ENCODE measurements at regions not wholly inside any gene's neighbourhood (a gene's known extent, or its start where the extent isn't known, plus 50 kb on each side); places are given as distances from the start of the nearest gene placed in this dataset.

DNA sequence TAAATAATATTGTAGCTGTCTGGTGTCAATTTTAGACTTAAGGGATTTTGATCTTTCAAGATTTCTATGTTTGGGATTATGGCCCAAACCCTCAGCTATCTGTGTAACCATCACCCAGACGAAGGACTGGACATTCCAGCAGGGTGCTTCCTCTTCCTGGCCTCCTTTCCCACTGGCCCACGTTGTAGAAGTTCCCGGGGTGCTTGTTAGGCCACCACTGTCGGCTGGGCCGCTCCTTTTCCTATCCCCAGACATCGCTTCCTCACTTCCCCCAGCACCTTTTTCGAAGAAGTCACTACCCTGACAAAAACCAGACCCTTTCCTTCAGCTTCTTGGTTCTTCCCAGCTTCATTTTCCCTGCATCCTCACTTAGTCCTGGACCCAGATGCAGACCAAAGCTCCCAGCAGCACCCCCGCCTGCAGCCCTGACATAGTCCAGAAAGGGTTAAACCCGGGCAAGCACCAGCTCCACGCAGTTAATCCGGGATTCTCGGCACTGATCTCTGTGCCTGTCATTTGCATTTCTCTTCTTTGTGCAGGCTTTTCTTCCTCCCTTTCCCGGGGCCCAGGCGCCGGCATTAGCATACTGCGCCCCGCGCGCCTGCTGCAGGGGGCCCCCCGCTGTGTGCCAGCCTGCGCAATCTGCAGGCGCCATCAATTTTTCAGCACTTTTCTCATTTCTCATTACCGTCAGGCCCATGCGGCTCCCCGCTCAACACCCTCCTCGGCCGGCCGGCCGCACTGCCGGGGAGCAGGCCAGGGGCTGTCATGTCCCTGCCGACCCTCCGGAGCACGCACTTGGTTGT, 90.6 kb downstream of the ZNF621 start:
- H3K4me3 ChIP-seq (ENCODE audit: low read depth, low read length): no peak overlapping the region
- H3K79me1 ChIP-seq (ENCODE audit: low read length): no peaks in the 10 kb centered on the region
- no peak overlapping the region for H3K23ac ChIP-seq (ENCODE audit: low read length)
- H2BK120ac ChIP-seq (ENCODE audit: insufficient read depth, low read length, poor library complexity): no peak overlapping the region
- peak overlapping the region; percentile 63 for H3K4me2 ChIP-seq (ENCODE audit: low read length)
- H3K4me1 ChIP-seq (ENCODE audit: control insufficient read depth in 1 of 2, insufficient read depth in 2 of 2, low read length in 2 of 2): peaks cover 7 to 13% of the 10 kb centered on the region in 2 experiments
- no peak overlapping the region for H4K8ac ChIP-seq (ENCODE audit: low read depth, low read length)
- H3K79me2 ChIP-seq (ENCODE audit: control insufficient read depth, insufficient read depth, low read length, poor library complexity): no peaks in the 10 kb centered on the region
- H4K12ac ChIP-seq (ENCODE audit: low read depth, low read length): no peak overlapping the region
- no peak overlapping the region for H3K18ac ChIP-seq (ENCODE audit: low read length)
- no peak overlapping the region for H3K27ac ChIP-seq (ENCODE audit: low read depth, low read length)
- no CpG with 5 or more reads among the region's 33 CpGs for WGBS (ENCODE audit: extremely low coverage, insufficient coverage, insufficient read length)
- H2BK12ac ChIP-seq (ENCODE audit: low read length): no peak overlapping the region
- no peak overlapping the region for H2BK5ac ChIP-seq (ENCODE audit: low read depth, low read length, poor library complexity)
- no peaks in the 10 kb centered on the region for H3K36me3 ChIP-seq (ENCODE audit: control insufficient read depth in 1 of 2, insufficient read depth in 2 of 2, low read length in 2 of 2)
- H3K9me3 ChIP-seq (ENCODE audit: insufficient read depth, low read depth, low read length): no peaks in the 10 kb centered on the region
- no peak overlapping the region for H3K14ac ChIP-seq (ENCODE audit: low read length)
- H4K91ac ChIP-seq (ENCODE audit: low read depth, low read length): no peak overlapping the region
- no peak overlapping the region for H3K9ac ChIP-seq (ENCODE audit: low read length)
- H2AK5ac ChIP-seq (ENCODE audit: low read length): no peak overlapping the region
- no peak for DNase-seq
- no peak overlapping the region for H2AFZ ChIP-seq (ENCODE audit: insufficient read depth, low read length, poor library complexity)
- no peaks in the 10 kb centered on the region for H3K27me3 ChIP-seq (ENCODE audit: insufficient read depth, low read length)
- H3K4ac ChIP-seq (ENCODE audit: low read depth, low read length): no peak overlapping the region

DNA sequence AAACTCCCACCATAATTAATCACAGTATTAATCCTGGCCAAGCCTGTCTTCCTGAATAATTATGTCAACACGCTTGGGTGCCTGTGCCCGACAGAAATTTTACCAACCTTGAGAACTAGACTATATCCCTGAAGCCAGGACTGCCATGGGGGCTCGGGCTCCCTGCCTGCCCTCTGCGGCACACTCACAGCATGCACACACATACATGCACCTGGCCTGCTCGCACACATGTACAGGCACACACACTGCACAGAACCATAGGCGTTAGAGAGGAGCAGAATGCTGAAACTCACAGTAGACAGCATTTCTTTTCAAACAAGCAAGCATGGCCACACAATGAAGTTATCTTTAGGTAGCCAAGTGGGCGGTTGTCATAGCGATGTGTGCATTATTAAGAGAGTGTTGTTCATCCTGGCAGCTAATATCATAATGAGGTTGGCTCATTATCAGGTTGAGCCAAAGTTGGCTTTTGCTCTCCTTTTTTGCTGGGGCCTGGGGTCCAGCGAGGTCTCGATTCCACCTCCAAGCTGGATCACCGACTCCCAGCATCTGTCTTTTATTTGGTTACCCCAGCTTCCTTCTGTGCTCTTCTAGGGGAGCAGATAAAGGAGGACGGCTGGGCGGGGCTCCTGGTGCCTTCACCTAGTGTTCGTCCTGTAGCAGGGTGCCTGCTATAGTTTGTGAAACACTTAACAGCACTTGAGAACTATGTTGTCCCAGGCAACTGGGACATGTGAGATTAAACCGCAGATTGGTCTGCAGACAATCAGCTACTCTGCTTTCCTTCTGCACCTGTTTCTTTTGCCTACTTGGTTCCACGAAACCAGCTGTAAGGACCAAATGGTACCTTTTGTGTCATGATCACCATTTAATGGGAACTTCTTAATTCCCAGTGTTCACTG, 91.4 kb downstream of the ZNF621 start:
- Histone ChIP-seq H3K4me2 (ENCODE audit: low read length) (peak overlapping the region; percentile 63), H3K79me2 (ENCODE audit: control insufficient read depth, insufficient read depth, low read length, poor library complexity) (no peaks in the 10 kb centered on the region), H3K4me1 (ENCODE audit: control insufficient read depth in 1 of 2, insufficient read depth in 2 of 2, low read length in 2 of 2) (peaks cover 7 to 13% of the 10 kb centered on the region in 2 experiments), H2AK5ac (ENCODE audit: low read length) (no peak overlapping the region), H3K36me3 (ENCODE audit: control insufficient read depth in 1 of 2, insufficient read depth in 2 of 2, low read length in 2 of 2) (no peaks in the 10 kb centered on the region), H2AFZ (ENCODE audit: insufficient read depth, low read length, poor library complexity) (no peak overlapping the region), H3K9ac (ENCODE audit: low read length) (peak overlapping the region; percentile 4), H4K12ac (ENCODE audit: low read depth, low read length) (no peak overlapping the region), H4K91ac (ENCODE audit: low read depth, low read length) (no peak overlapping the region), H3K4ac (ENCODE audit: low read depth, low read length) (no peak overlapping the region), H3K14ac (ENCODE audit: low read length) (no peak overlapping the region), H3K79me1 (ENCODE audit: low read length) (no peaks in the 10 kb centered on the region), H3K27me3 (ENCODE audit: insufficient read depth, low read length) (no peaks in the 10 kb centered on the region), H3K23ac (ENCODE audit: low read length) (no peak overlapping the region), H3K27ac (ENCODE audit: low read depth, low read length) (no peak overlapping the region), H2BK5ac (ENCODE audit: low read depth, low read length, poor library complexity) (no peak overlapping the region), H2BK12ac (ENCODE audit: low read length) (no peak overlapping the region), H4K8ac (ENCODE audit: low read depth, low read length) (no peak overlapping the region), H2BK120ac (ENCODE audit: insufficient read depth, low read length, poor library complexity) (no peak overlapping the region), H3K18ac (ENCODE audit: low read length) (no peak overlapping the region), H3K9me3 (ENCODE audit: insufficient read depth, low read depth, low read length) (no peaks in the 10 kb centered on the region), H3K4me3 (ENCODE audit: low read depth, low read length) (no peak overlapping the region)
- no CpG with 5 or more reads among the region's 16 CpGs for WGBS (ENCODE audit: extremely low coverage, insufficient coverage, insufficient read length)
- DNase-seq: no peak

- no CpG with 5 or more reads among the region's 3 CpGs for WGBS (ENCODE audit: extremely low coverage, insufficient coverage, insufficient read length)
- no peaks in the 10 kb centered on the region for H3K79me1 ChIP-seq (ENCODE audit: low read length)
- H2BK12ac ChIP-seq (ENCODE audit: low read length): no peak overlapping the region
- no peak overlapping the region for H4K91ac ChIP-seq (ENCODE audit: low read depth, low read length)
- H3K9ac ChIP-seq (ENCODE audit: low read length): no peak overlapping the region
- no peak overlapping the region for H2BK5ac ChIP-seq (ENCODE audit: low read depth, low read length, poor library complexity)
- no peak overlapping the region for H4K8ac ChIP-seq (ENCODE audit: low read depth, low read length)
- H3K18ac ChIP-seq (ENCODE audit: low read length): no peak overlapping the region
- no peak overlapping the region for H3K14ac ChIP-seq (ENCODE audit: low read length)
- H3K23ac ChIP-seq (ENCODE audit: low read length): no peak overlapping the region
- no peak overlapping the region for H2AK5ac ChIP-seq (ENCODE audit: low read length)
- H3K4me3 ChIP-seq (ENCODE audit: low read depth, low read length): no peak overlapping the region
- H3K4ac ChIP-seq (ENCODE audit: low read depth, low read length): no peak overlapping the region
- no peaks in the 10 kb centered on the region for H3K36me3 ChIP-seq (ENCODE audit: control insufficient read depth in 1 of 2, insufficient read depth in 2 of 2, low read length in 2 of 2)
- no peak overlapping the region for H2AFZ ChIP-seq (ENCODE audit: insufficient read depth, low read length, poor library complexity)
- no peak overlapping the region for H2BK120ac ChIP-seq (ENCODE audit: insufficient read depth, low read length, poor library complexity)
- H3K4me1 ChIP-seq (ENCODE audit: control insufficient read depth in 1 of 2, insufficient read depth in 2 of 2, low read length in 2 of 2): peaks cover 7 to 13% of the 10 kb centered on the region in 2 experiments
- H3K79me2 ChIP-seq (ENCODE audit: control insufficient read depth, insufficient read depth, low read length, poor library complexity): no peaks in the 10 kb centered on the region
- no peak overlapping the region for H3K27ac ChIP-seq (ENCODE audit: low read depth, low read length)
- no peak overlapping the region for H4K12ac ChIP-seq (ENCODE audit: low read depth, low read length)
- no peaks in the 10 kb centered on the region for H3K9me3 ChIP-seq (ENCODE audit: insufficient read depth, low read depth, low read length)
- H3K27me3 ChIP-seq (ENCODE audit: insufficient read depth, low read length): no peaks in the 10 kb centered on the region
- H3K4me2 ChIP-seq (ENCODE audit: low read length): no peak overlapping the region
- DNase-seq: no peak
Measured at GRCh38 chr3:40617084-40617483, 92.3 kb downstream of the ZNF621 start.

DNA sequence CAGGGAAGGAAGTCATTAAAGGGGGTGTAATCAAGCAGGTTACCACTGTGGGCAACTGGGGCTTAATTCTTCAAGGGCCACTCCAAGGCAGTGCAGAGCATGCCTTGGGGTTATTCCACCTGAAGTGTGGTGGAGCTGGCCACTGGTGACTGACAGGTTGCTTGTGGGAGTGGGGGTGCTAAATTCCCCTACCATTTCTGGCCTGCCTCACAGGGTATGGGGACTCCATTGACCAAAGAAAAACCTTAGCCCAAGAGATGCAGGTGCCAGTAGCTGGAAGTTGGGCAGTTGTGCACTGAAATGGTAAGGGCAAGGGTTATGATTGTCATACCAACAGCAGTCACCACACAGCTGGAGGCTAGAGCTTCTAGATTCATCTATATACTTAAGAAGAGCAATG, 93.4 kb downstream of the ZNF621 start:
- Histone ChIP-seq H4K8ac (ENCODE audit: low read depth, low read length) (no peak overlapping the region), H2BK12ac (ENCODE audit: low read length) (no peak overlapping the region), H2AK5ac (ENCODE audit: low read length) (no peak overlapping the region)

More for the DNA sequence above, 93.4 kb downstream of the ZNF621 start:
- Histone ChIP-seq H3K27ac (ENCODE audit: low read depth, low read length) (no peak overlapping the region), H3K18ac (ENCODE audit: low read length) (no peak overlapping the region), H3K79me2 (ENCODE audit: control insufficient read depth, insufficient read depth, low read length, poor library complexity) (no peaks in the 10 kb centered on the region), H3K4me2 (ENCODE audit: low read length) (no peak overlapping the region), H3K79me1 (ENCODE audit: low read length) (no peaks in the 10 kb centered on the region), H3K23ac (ENCODE audit: low read length) (no peak overlapping the region), H3K4ac (ENCODE audit: low read depth, low read length) (no peak overlapping the region), H3K9me3 (ENCODE audit: insufficient read depth, low read depth, low read length) (no peaks in the 10 kb centered on the region), H4K91ac (ENCODE audit: low read depth, low read length) (no peak overlapping the region), H3K36me3 (ENCODE audit: control insufficient read depth in 1 of 2, insufficient read depth in 2 of 2, low read length in 2 of 2) (no peaks in the 10 kb centered on the region), H3K4me1 (ENCODE audit: control insufficient read depth in 1 of 2, insufficient read depth in 2 of 2, low read length in 2 of 2) (peaks cover 7 to 13% of the 10 kb centered on the region in 2 experiments), H3K4me3 (ENCODE audit: low read depth, low read length) (no peak overlapping the region), H2BK120ac (ENCODE audit: insufficient read depth, low read length, poor library complexity) (no peak overlapping the region), H3K27me3 (ENCODE audit: insufficient read depth, low read length) (no peaks in the 10 kb centered on the region), H2BK5ac (ENCODE audit: low read depth, low read length, poor library complexity) (no peak overlapping the region), H3K9ac (ENCODE audit: low read length) (peak overlapping the region; percentile 63), H3K14ac (ENCODE audit: low read length) (no peak overlapping the region), H4K12ac (ENCODE audit: low read depth, low read length) (no peak overlapping the region), H2AFZ (ENCODE audit: insufficient read depth, low read length, poor library complexity) (no peak overlapping the region)
- no peak for DNase-seq

Measured in trophoblast cell (in vitro differentiated cells and primary cell).